ENCODE measurements at regions not wholly inside any gene's neighbourhood (a gene's known extent, or its start where the extent isn't known, plus 50 kb on each side); places are given as distances from the start of the nearest gene placed in this dataset.
"Not testable (repeated sequence)": the region's sequence is repeated elsewhere in the genome, so short reads cannot be mapped to it uniquely, and the experiment has no call there.

DNA sequence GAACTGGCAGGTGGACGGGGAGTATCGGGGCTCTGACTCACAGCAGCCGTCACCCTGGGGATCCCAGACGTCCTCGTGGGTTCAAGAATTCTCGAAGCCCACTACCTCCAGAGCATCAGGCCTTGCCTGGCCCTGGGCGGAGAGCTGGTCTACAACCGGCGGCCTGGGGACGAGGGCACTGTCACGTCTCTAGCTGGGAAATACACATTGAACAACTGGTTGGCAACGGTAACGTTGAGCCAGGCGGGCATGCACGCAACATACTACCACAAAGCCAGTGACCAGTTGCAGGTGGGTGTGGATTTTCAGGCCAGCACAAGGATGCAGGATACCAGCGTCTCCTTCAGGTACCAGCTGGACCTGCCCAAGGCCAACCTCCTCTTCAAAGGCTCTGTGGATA is 166.5 kb downstream of the POTEG start:
- peak in 1 of 4 experiments; percentile 0 for DNase-seq

DNA sequence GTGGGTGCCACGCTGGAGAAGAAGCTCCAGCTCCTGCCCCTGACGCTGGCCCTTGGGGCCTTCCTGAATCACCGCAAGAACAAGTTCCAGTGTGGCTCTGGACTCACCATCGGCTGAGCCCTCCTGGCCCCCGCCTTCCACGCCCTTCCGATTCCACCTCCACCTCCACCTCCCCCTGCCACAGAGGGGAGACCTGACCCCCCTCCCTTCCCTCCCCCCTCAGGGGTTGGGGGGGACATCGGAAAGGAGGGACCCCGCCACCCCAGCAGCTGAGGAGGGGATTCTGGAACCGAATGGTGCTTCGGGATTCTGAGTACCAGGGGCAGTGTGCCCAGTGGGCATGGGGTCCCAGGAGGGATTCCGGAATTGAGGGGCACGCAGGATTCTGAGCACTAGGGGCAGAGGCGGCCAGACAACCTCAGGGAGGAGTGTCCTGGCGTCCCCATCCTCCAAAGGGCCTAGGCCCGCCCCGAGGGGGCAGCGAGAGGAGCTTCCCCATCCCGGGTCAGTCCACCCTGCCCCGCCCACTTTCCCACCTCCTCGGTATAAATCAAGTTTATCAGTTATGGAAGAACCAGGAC is 166.0 kb downstream of the POTEG start:
- DNase-seq: not testable (repeated sequence)

DNA sequence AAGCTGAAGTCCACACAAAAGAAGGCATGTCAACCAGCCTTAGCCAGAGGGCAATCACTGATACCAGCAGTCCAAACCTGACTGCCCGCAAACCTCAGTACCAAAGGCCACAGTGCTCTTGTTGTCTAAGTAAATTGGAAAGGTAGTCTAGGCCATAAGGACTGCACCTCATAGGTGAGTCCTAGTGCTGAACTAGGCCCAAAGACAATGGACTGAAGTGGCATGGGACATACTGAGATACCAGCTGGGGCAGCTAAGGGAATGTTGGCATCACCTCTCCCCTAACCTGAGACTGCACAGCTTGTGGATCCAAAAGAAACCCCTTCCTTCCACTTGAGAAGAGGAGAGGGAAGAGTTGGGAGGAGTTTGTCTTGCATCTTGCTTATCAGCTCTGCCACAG is 161.9 kb downstream of the POTEG start:
- DNase-seq: not testable (repeated sequence)

DNA sequence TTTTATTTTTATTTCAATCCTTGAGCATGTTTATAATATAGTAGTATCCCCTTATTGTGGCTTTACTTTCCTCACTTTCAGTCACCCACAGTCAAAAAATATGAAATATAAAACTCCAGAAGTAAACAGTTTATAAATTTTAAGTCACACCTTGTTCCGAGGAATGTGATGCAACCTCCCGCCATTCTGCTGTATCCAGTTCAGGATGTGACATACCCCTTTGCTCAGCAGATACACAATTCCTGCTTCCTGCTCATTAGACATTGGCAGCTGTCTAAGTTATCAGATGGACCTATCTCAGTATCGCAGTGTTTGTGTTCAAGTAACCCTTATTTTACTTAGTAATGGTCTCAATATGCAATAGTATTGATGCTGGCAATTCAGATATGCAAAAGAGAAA is 144.5 kb downstream of the POTEG start:
- DNase-seq: not testable (repeated sequence)

DNA sequence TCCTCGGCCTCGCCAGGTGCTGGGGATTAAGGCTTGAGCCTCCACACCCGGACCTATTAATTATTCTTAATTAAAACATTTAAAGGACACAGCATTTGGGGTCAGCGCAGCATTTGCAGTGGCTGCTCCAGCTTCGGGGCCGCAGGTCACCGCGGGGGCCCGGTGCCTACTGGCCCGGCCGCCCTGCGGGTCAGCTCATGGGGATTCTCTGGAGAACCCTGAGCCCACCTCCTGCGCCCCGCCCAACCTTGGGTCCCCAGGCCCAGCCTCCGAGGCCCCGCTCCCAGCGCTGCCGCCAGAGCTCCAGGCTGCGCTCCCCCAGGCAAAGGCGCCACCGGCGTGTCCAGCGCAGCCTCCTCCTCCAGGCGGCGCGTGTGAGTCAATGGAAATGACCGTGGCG is 133.9 kb downstream of the POTEG start:
- not testable (repeated sequence) for DNase-seq

DNA sequence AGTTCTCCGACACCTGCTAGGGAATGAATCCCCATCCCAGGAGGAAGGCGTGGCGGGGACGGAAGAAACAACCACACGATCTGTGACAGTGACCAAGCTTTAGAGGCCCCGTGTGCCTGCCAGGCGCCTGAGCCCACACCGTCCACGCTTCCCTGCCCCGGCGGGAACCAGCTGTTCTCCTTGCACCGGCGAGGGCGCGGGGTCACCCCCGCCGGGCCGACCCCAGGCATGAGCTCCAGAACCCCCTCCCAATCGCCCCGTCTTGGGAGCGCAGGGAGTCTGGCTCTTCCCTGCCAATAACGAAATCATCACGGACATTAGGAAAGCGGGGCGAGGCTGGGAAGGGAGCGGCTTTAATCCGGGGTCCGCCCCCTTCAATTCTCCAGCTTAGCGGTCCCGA is 133.3 kb downstream of the POTEG start:
- not testable (repeated sequence) for DNase-seq

DNA sequence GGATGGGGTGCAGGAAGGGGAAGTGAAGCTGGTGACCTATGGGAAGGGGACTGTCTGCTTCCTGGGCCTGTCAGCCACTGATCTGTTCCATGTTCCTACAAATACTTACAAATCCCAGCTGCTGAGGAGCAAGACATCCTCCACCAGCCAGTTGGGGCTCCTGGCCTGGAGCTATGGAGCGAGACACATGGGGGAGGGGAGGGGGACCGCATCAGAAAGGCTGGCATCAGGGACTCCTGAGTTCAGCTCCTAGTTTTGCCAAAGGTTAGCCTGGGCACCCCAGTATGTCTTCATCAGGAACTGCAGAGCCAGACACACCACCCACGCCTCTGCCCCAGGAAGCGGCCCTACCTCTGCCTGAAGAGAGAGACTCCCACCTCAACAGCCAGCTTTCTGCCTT is 130.3 kb downstream of the POTEG start:
- not testable (repeated sequence) for DNase-seq

DNA sequence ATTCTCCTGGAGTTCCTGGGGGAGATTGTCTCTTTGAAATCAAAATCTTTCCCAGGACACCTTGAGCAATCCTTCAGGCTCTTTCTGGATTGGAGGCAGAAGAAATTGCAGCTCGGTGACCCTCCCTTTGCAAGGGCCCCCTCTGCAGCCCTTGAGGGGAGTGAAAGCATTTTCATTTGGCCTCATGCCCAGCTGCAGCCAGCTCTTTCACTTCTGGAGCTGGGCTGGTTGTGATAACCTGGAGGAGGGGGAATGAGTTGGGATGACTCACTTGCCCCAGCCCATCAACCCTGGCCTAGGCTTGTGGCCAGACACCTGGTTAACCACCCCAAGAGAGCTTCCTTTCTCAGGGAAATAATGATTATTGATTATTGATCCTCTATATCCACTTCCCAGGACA is 129.7 kb downstream of the POTEG start:
- DNase-seq: not testable (repeated sequence)

DNA sequence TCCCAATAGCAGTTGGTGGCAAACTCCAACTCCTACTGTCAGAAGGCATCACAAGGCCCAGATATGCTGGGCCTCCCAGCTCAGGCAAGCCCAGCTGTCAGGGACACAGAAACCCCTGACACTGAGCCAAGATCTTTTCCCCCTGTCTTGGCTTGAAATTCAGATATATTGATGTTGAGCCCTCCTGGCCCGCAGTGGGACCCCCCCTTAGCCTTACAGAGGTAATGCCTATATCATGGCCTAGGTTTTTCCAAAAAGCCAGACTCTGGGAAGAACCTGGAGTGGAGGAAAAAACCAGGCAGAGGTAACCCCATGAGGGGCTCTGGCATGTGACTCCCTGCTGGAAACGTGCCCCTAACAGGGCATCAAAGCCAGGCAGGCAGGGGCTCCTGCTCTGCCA is 129.2 kb downstream of the POTEG start:
- DNase-seq: not testable (repeated sequence)

DNA sequence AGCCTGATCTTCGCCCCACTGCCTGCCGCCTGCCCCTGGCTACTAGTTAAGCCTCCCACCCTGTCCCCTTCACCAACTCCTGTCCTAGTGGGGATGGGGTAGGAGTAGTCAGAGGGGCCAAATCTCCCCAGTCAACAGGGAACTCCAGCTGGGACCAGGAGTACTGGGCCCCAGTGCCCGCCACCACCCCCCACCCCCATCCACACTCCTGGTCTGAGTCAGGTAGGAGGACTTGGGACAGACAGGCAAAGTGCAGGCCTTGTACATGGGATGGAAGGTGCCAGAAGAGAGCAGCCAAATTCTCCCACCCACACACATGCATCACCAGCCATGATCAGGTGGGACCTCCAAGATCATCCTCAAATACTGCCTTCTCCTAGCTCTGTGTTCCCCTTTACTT is 128.4 kb downstream of the POTEG start:
- DNase-seq: not testable (repeated sequence)

DNA sequence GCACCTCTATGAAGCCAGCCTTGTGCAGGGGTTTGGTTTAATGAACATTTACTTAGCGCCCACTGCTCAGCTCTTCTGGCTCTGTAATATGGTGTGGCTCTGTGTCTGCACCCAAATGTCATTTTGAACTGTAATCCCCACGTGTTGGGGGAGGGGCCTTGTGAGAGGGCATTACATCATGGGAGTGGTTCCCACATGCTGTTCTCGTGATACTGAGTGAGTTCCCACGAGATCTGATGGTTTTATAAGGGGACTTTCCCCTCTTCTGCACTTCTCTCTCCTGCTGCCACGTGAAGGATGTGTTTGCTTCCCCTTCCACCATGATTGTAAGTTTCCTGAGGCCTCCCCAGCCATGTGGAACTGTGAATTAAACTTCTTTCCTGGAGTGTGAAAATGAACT is 127.7 kb downstream of the POTEG start:
- DNase-seq: not testable (repeated sequence)

DNA sequence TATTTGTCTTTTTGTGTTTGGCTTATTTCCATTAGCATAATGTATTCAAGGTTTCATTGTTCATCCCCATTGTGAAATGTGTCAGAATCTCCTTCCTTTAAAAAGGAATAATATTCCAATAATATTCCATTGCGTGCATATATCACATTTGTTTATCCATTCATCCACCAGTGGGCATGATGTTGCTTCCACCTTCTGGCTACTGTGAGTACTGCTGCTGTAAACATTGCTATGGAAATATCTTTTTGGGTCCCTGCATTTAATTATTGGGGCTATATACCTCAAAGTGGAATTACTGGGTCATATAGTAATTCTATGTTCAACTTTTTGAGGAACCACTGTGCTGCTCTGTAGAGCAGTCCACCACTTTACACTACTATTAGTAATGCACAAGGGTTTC is 123.1 kb downstream of the POTEG start:
- not testable (repeated sequence) for DNase-seq

DNA sequence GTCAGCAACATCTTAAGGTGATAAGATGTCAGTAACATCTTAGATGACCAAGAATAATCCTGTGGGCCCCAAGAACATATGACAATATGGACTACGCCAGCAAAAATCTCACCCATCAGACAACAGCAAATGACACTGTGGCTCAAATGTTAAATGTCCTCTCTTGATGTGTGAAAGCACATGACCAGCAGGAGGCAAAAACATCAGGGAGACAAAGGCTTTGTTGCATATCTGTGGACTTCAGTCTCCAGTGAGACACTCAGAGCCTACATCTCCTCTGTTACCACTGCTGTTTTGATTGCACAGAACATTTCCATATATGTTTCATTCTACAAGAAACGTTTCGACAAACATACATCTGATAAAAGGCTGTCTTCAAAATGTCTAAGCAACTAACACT is 103.5 kb downstream of the POTEG start:
- not testable (repeated sequence) for DNase-seq

DNA sequence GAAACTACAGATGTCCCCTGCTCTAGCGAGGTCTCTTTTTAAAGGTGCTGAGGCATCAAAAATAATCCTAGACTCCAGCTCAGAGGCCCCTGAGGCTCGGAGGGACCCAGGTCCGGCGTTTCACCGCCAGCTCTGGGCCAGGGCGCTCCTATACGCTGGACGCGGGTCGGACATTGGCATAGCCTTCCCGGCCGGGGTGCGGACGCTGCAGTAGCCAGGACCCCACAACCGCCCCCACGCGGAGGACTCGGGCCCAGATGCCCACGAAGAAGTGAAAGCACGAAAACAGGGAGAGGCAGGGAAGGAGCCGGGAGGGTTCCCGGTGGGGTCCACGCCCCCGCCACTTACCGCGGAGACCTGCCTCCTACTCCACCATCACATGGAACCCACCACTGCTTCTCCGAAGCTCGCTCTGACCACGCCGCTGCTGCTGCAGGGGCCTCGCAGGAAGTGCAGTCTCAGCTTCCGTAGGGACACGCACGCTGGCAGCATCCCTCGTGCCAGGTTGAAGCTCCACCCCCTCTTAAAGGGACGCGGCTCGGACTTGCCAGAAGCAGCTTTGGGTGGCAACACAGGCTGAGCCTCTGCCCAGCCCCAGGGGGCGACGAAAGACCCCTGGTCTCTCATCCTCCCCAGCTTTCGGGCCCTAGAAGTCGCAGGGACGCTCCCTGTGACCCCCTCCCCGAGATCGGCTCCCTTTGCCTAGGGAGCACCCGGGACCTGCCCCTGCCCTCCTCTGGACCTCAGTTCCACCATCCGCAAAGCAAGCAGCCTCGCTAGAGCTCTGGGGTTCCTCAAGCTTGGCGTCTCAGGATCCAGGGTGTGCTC is 96.7 kb downstream of the POTEG start:
- not testable (repeated sequence) for DNase-seq

DNA sequence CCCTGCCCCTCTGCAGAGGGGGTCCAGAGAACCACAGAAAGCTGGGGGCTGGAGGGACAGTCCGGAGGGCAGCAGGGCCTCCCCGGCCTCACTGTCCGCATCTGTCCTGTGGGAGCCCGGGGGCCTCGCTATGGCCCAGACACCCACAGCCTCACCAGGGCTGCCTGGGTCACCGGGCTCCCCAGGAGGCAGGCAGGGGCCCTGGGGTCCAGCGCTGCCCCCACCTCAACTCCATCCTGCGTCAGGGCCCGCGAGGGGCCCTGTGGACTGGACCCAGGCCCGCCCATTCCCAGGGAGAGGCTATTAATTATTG is 96.1 kb downstream of the POTEG start:
- not testable (repeated sequence) for DNase-seq

DNA sequence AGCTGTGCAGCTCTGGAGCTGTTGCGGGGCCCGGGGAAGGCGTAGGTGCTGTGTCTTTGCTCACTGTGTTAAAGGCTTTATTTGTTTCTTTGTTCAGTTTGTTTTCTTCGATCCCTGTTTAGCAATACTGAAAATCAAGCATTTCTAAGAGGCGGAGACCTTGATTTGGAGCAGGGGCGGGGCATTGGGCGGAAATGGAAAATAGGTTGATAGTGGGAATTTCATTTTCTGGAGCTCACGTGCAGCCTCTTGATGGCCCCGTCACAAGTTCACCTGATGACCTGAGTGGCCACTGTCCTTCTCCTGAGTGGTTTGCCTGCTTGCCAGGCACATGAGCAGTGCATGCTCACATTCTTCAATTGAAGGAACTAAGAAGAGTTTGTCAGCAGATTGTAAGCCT is 93.2 kb downstream of the POTEG start:
- DNase-seq: not testable (repeated sequence)

DNA sequence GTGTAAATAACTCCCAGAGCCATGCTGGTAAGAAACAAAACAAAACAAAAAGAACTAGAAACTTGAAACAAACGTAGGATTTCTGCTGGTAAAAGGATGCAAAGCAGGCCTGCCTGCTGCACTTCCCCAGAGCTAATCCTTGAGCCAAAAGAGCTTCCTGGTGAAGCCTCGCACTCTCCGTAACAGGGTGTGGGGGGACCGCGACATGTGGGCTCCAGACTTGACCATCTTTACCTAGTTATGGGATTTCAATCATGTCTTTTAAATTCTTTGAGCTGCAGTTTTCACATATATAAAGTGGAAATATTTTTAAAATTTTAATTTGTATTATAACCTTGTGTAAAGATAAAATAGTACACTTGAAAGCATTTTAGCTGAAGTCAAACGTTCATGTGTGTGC is 92.5 kb downstream of the POTEG start:
- not testable (repeated sequence) for DNase-seq

DNA sequence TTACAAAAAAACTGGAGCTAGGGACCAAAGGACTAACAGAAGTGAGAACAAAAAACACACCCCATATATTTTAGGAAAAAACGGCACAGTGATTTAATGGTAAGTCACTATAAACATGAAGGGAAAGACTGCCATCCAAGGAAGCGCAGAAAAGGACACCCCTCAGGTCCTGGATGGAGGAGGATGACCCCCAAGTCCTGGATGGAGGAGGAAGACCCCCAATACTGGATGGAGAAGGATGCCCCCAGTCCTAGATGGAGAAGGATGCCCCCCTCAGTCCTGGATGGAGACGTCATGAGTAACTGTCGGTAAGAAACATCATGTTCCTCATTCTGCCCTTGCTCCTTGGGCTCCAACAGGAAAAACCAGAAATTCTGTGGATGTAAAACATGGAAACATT is 89.9 kb downstream of the POTEG start:
- DNase-seq: not testable (repeated sequence)

DNA sequence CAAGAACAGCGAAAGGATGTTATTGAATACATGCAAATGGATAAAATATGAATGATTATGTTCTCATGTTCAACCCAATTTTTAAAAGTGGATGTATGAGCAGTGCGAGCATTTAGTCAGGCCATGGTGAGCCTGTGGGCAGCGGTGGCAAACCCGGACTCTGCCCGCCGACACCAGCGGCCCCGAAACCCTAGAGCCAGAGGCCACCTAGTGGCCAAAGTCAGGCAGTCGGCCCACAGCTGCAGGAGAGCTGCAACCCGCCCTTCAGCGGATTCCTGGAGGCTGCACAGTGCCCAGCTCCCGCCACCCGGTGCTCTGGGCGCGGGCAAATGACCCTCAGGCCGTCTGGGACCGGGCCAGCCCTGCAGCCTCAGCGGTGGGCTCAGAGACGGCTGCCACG is 89.5 kb downstream of the POTEG start:
- not testable (repeated sequence) for DNase-seq

DNA sequence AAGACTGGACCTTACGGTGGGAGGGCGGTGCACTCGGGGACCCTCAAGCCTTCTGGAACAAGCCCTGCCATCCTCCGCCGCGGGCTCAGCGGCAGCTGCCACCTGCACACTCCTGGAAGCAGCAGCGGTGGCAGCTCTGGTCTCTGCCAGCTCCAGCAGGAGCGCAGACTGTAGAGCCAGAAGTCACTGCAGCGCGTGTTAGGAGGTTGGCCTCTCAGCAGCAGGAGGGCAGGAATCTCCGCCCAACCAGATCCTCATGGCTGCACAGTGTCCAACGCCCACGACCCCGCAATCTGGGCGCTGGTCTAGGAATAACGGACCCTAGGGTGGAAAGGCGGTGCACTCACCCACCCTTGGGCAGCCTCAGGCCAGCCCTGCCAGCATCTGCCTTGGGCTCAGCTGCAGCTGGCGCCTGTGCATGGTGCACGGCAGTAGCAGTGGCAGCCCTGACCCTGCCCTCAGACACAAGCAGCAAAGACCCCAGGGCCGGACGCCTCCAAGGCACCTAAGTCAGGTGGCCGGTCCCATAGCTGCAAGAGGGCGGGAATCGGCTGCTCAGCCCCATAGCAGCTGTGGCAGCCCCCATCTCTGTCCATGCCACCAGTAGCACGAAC is 88.7 kb downstream of the POTEG start:
- DNase-seq: not testable (repeated sequence)

DNA sequence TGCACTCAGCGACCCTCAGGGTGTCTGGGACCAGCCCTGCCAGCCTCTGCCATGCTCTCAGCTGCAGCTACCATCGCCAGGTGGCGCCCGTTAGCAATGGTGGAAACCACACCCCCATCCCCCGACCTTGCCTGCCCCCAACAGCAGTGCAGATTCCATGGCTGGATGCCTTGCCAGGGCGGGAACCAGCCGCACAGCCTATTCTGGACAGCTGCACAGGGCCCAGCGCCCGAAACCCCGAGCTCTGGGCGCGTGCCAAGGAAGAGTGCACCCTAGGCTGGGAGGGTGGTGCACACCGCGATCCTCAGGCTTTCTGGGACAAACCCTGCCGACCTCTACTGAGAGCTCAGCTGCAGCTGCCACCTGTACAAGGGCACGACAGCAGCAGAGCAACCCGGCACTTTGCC is 88.1 kb downstream of the POTEG start:
- DNase-seq: not testable (repeated sequence)

DNA sequence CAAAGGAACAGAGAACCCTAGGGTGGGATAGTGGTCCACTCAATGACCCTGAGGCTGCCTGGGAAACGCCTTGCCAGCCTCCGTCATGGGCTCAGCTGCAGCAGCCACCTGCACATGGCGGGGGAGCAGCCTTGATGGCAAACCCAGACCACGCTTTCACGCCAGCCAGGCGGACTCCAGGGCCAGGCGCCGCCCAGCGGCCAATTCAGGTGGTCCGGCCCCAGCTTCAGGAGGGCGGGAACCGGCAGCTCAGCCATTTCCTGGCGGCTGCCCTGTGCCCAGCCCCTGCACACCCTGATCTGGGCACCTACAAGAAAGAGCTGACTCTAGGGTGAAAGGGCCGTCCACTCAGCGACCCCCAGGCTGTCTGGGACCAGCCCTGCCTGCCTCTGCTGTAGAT is 87.5 kb downstream of the POTEG start:
- DNase-seq: not testable (repeated sequence)

DNA sequence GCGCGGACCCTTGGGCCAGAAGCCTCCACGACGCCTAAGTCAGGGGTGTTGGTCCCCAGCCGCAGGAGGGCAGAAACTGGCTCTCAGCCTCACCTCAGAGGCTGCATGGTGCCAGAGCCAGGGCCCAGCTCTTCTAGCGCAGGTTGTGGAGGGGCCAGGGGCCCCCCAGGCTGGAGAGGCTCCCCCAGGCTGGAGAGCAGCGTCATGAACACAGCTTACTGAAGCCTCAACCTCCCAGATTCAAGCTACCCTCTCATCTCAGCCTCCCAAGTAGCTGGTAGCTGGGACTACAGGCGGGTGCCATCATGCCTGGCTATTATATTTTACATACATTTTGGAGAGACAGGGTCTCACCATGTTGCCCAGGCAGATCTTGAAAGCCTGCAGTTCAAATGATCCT is 87.0 kb downstream of the POTEG start:
- DNase-seq: not testable (repeated sequence)

Measured in suppressor macrophage (primary cell).